PC-3 (cell line): ENCODE measurements at regions not wholly inside any gene's neighbourhood (a gene's known extent, or its start where the extent isn't known, plus 50 kb on each side); places are given as distances from the start of the nearest gene placed in this dataset.

ENCODE experiments used
- CTCF ChIP-seq: fragments of 300-600 bp; sonication (generic); conservative IDR thresholded peaks from 2 replicates; pipeline ENCODE4 v1.5.1; 2017; ENCODE audit warnings: antibody characterized with exemption, low read depth, mild to moderate bottlenecking, low read length
- EZH2 ChIP-seq: fragments of 300-600 bp; sonication (generic); IDR thresholded peaks from one replicate; pipeline ENCODE4 v1.6.1; 2017; ENCODE audit warnings: antibody characterized with exemption, mild to moderate bottlenecking, low read length; ENCODE audit not compliant: unreplicated experiment
- EZH2phosphoT487 ChIP-seq: fragments of 300-600 bp; sonication (generic); IDR thresholded peaks from 2 replicates; pipeline ENCODE4 v1.6.1; 2018; ENCODE audit warnings: mild to moderate bottlenecking, antibody characterized with exemption, low read length, borderline replicate concordance

GRCh38 chr7:41449286-41449685 lies 253.6 kb downstream of the INHBA start:
- no peak for TF ChIP-seq CTCF
- no peak for TF ChIP-seq EZH2
- no peak for TF ChIP-seq EZH2phosphoT487
